SK-N-MC (cell line): ENCODE measurements at regions not wholly inside any gene's neighbourhood (a gene's known extent, or its start where the extent isn't known, plus 50 kb on each side); places are given as distances from the start of the nearest gene placed in this dataset.

Experiments used
- DNase-seq: peaks from one replicate; pipeline ENCODE4 v3.0.0-alpha.2; 2011; ENCODE audit warnings: low read depth, low spot score
- H3K27ac ChIP-seq: fragments of 200-600 bp; sonication (generic); 2 replicates; pipeline ENCODE4 v1.5.1; 2016; ENCODE audit warnings: mixed run types
- H3K36me3 ChIP-seq: fragments of 200-600 bp; sonication (generic); 2 replicates; pipeline ENCODE4 v1.6.1; 2017; ENCODE audit warnings: antibody characterized with exemption, low read length, mixed read lengths; ENCODE audit not compliant: insufficient read depth
- H3K4me3 ChIP-seq: fragments of 200-600 bp; sonication (generic); 2 replicates; pipeline ENCODE4 v1.5.1; 2016
- H3K9ac ChIP-seq: fragments of 200-600 bp; sonication (generic); 2 replicates; pipeline ENCODE4 v1.8.0; 2017; ENCODE audit warnings: mixed run types, mixed read lengths; ENCODE audit not compliant: insufficient read length
- H3K9me3 ChIP-seq: fragments of 200-600 bp; sonication (generic); 2 replicates; pipeline ENCODE4 v1.6.1; 2017; ENCODE audit warnings: low read depth, mild to moderate bottlenecking, antibody characterized with exemption, low read length, moderate library complexity, mixed read lengths
- EZH2 ChIP-seq: fragments of 200-600 bp; sonication (generic); IDR thresholded peaks from one replicate; pipeline ENCODE4 v1.6.1; 2017; ENCODE audit warnings: antibody characterized with exemption
- FOXP2 ChIP-seq: optimal IDR thresholded peaks from 2 replicates; pipeline ENCODE3; 2011; ENCODE audit warnings: mild to moderate bottlenecking, moderate library complexity; ENCODE audit not compliant: insufficient read depth; ENCODE audit errors: extremely low read length, control extremely low read depth
- POLR2AphosphoS5 ChIP-seq: IDR thresholded peaks from 2 replicates; pipeline ENCODE4 v1.6.1; 2012; ENCODE audit warnings: mild to moderate bottlenecking, low read depth, low read length, borderline replicate concordance

GRCh38 chr11:133708547-133709051 lies 136.7 kb downstream of the SPATA19 start:
- H3K27ac ChIP-seq = no peak overlapping the region
- TF ChIP-seq EZH2 = no peak
- no peak for TF ChIP-seq FOXP2
- H3K9ac ChIP-seq = no peak overlapping the region

DNA sequence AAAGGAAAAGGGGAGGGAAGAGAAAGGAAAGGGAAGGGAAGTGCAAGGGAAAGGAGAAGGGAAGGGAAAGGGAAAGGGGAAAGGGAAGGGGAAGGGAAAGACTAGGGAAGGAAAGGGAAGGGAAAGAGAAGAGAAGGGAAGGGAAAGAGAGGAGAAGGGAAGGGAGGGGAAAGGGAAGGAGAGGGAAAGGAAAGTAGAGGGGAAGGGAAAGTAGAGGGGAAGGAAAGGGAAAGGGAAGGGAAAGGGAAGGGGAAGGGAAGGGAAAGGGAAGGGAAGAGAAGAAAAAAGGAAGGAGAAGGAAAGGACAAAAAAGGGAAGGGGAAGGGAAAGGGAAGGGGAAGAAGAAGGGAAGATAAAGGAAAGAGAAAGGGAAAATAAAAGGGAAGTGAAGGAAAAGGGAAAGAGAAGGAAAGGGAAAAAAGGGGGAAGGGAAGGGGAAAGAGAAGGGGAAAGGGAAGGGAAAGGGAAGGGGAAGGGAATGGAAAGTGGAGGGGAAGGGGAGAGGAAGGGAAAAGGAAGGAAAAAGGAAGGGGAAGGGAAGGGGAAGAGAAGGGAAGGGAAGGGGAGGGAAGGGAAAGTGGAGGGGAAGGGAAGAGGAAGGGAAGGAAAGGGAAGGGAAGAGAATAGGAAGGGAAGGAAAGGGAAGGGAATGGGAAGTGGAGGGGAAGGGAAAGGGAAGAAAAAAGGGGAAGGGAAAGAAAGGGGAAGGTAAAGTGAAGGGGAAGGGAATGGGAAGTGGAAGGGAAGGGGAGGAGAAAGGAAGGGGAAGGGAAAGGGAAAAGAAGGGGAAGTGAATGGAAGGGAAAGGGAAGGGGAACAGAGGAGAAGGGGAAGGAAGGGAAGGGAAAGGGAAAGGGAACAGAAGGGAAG lies 138.2 kb downstream of the SPATA19 start:
- TF ChIP-seq FOXP2 = no peak
- TF ChIP-seq EZH2 = no peak
- TF ChIP-seq POLR2AphosphoS5 = no peak
- H3K36me3 ChIP-seq = no peaks in the 10 kb centered on the region

More at GRCh38 chr11:133708547-133709051, 136.7 kb downstream of the SPATA19 start:
- no peaks in the 10 kb centered on the region for H3K9me3 ChIP-seq
- DNase-seq = no peak
- no peaks in the 10 kb centered on the region for H3K36me3 ChIP-seq
- no peak overlapping the region for H3K4me3 ChIP-seq

DNA sequence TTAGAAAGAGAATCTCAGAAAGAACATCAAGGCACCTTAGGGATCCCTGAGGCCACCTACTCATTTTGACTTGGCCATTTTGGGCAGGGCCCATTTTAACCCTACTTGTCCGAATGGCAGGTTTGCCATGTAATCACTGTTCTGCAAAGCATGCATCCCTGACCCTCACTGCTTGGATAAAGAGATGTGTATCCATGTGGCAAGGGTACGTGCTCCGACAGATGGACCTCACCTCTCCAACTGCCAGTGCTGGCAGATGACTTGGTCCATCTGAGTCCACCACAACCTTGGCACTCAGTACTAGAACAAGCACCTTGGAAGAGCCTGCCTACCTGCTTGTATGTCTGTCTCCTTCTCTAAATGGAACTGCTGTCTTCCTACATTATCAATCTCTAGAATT lies 139.4 kb downstream of the SPATA19 start:
- H3K9me3 ChIP-seq = no peaks in the 10 kb centered on the region
- H3K27ac ChIP-seq = no peak overlapping the region

More for the DNA sequence above, 138.2 kb downstream of the SPATA19 start:
- Histone ChIP-seq H3K9ac (no peak overlapping the region), H3K4me3 (no peak overlapping the region), H3K27ac (no peak overlapping the region), H3K9me3 (no peaks in the 10 kb centered on the region)
- DNase-seq = no peak

GRCh38 chr11:133705074-133705648 lies 140.2 kb downstream of the SPATA19 start:
- H3K9me3 ChIP-seq = no peaks in the 10 kb centered on the region
- TF ChIP-seq POLR2AphosphoS5 (no peak), EZH2 (no peak), FOXP2 (no peak)

More for the DNA sequence above, 139.4 kb downstream of the SPATA19 start:
- DNase-seq = no peak
- no peak for TF ChIP-seq FOXP2
- TF ChIP-seq EZH2 = no peak
- no peak for TF ChIP-seq POLR2AphosphoS5
- no peaks in the 10 kb centered on the region for H3K36me3 ChIP-seq
- H3K4me3 ChIP-seq = no peak overlapping the region
- H3K9ac ChIP-seq = no peak overlapping the region

GRCh38 chr11:133699071-133699470 lies 146.2 kb downstream of the SPATA19 start:
- Histone ChIP-seq H3K9me3 (no peaks in the 10 kb centered on the region), H3K27ac (no peak overlapping the region), H3K4me3 (no peak overlapping the region), H3K9ac (no peak overlapping the region), H3K36me3 (no peaks in the 10 kb centered on the region)
- DNase-seq = no peak
- no peak for TF ChIP-seq EZH2
- TF ChIP-seq POLR2AphosphoS5 = no peak
- TF ChIP-seq FOXP2 = no peak

More at GRCh38 chr11:133705074-133705648, 140.2 kb downstream of the SPATA19 start:
- Histone ChIP-seq H3K27ac (no peak overlapping the region), H3K4me3 (no peak overlapping the region), H3K9ac (no peak overlapping the region), H3K36me3 (no peaks in the 10 kb centered on the region)
- no peak for DNase-seq

DNA sequence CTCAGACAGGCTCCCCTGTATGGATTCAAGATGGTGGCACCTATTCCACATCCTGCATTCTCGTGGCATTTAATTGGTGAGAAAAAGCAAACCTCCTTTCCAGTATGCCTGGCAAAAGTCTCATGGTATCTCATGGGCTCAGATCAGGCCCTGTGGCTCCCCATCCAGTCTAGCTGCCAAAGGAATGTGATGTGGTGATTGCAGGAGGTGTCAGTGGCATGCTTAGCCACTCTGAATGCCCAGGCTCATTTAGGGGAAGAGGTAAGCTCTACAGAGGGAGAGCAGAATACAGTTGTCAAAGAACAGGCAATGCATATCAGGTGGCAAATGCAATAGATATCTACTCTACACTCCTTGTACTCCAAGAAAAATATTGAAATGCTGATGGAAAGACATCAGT lies 146.7 kb downstream of the SPATA19 start:
- H3K9ac ChIP-seq = no peak overlapping the region
- TF ChIP-seq FOXP2 (no peak), POLR2AphosphoS5 (no peak), EZH2 (no peak)
- DNase-seq = no peak
- no peak overlapping the region for H3K4me3 ChIP-seq
- no peaks in the 10 kb centered on the region for H3K36me3 ChIP-seq
- no peaks in the 10 kb centered on the region for H3K9me3 ChIP-seq
- no peak overlapping the region for H3K27ac ChIP-seq

DNA sequence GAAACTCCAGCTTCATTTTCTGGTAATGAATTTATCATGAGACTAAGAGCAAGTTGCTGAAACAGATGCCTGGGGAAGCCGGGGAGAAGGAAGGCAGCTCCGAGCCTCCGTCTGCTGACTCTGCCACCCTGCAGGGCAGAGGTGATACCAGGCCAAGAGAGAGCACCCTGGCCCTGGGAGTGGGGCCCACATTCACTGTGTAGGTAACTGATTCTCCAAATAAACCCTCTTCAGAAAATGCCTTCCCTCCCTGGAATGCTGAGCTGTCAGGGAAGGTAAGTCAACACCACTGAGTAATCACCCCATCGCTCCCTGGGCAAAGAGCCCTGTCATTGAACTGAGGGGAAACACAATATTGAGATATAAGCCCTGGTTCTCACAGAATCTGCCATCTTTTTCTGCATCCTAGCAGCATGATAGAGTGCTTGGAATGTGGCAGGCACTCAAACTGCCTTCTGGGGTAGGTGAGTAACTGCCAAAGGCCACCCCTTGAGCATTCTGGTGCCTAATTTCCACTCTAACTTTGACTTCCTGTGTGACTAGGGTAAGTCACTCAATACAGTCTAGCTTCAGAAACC lies 147.6 kb downstream of the SPATA19 start:
- no peak overlapping the region for H3K4me3 ChIP-seq
- H3K9ac ChIP-seq = no peak overlapping the region
- TF ChIP-seq FOXP2 (no peak), EZH2 (no peak), POLR2AphosphoS5 (no peak)
- no peak for DNase-seq
- H3K9me3 ChIP-seq = no peaks in the 10 kb centered on the region
- no peaks in the 10 kb centered on the region for H3K36me3 ChIP-seq
- no peak overlapping the region for H3K27ac ChIP-seq

DNA sequence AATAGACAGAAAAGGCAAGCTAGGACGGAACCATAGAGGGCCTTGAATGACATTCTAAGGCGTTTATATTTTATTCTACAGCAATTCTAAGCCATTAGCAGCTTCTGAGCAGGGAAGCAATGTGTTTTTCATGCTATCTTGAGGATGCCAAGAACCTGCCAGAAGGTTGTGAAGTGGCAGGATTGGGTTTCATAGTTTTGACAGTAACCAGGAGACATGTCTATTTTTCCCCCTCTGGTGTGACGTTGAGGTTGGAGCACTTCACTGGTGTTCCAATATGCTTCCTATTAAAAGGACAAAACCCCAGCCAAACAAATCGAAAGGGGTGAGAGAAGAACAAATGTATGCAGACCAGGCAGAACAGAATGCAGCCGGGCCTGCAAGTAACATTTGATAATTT lies 148.2 kb downstream of the SPATA19 start:
- Histone ChIP-seq H3K36me3 (no peaks in the 10 kb centered on the region), H3K4me3 (no peak overlapping the region), H3K9me3 (no peaks in the 10 kb centered on the region), H3K27ac (no peak overlapping the region), H3K9ac (no peak overlapping the region)
- TF ChIP-seq FOXP2 = no peak
- no peak for TF ChIP-seq EZH2
- TF ChIP-seq POLR2AphosphoS5 = no peak
- no peak for DNase-seq
